Hepatocyte (in vitro differentiated cells): ENCODE measurements at regions not wholly inside any gene's neighbourhood (a gene's known extent, or its start where the extent isn't known, plus 50 kb on each side); places are given as distances from the start of the nearest gene placed in this dataset.

Source experiments
- EZH2 ChIP-seq: fragments of 200-600 bp; sonication (generic); IDR thresholded peaks from 2 replicates; pipeline ENCODE4 v1.6.1; 2016; ENCODE audit warnings: antibody characterized with exemption, mild to moderate bottlenecking, borderline replicate concordance
- EZH2phosphoT487 ChIP-seq: fragments of 200-600 bp; sonication (generic); IDR thresholded peaks from one replicate; pipeline ENCODE4 v1.6.1; 2018; ENCODE audit warnings: antibody characterized with exemption, mild to moderate bottlenecking, low read depth, moderate library complexity; ENCODE audit not compliant: unreplicated experiment, severe bottlenecking
- TF ChIP-seq, protein P1 (sequence below): fragments of 200-600 bp; sonication (generic); IDR thresholded peaks from 2 replicates; pipeline ENCODE4 v1.5.1; 2016; ENCODE audit warnings: antibody characterized with exemption, mild to moderate bottlenecking; ENCODE audit not compliant: poor library complexity

DNA sequence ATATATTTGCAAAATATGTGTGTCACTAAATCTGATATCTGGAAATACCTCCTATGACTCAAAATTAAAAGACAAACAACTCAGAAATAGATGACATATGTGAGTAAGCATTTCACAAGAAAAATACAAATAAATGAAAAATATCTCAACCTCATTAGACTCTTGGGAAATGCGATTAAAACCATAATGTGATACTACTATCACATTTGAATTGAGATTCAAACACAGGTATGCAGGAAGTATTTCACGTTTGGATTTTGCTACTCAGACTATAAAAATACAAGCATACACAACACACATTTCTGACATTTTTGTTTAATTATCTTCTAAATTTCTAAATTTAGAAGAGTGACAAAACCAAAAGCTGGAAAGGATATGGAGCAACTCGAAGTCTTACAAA lies 811.9 kb upstream of the LRRC4C start:
- TF ChIP-seq, protein P1, sequence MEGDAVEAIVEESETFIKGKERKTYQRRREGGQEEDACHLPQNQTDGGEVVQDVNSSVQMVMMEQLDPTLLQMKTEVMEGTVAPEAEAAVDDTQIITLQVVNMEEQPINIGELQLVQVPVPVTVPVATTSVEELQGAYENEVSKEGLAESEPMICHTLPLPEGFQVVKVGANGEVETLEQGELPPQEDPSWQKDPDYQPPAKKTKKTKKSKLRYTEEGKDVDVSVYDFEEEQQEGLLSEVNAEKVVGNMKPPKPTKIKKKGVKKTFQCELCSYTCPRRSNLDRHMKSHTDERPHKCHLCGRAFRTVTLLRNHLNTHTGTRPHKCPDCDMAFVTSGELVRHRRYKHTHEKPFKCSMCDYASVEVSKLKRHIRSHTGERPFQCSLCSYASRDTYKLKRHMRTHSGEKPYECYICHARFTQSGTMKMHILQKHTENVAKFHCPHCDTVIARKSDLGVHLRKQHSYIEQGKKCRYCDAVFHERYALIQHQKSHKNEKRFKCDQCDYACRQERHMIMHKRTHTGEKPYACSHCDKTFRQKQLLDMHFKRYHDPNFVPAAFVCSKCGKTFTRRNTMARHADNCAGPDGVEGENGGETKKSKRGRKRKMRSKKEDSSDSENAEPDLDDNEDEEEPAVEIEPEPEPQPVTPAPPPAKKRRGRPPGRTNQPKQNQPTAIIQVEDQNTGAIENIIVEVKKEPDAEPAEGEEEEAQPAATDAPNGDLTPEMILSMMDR, result no peak
- TF ChIP-seq EZH2 (no peak), EZH2phosphoT487 (no peak)
